GM13977 (cell line): ENCODE measurements at regions not wholly inside any gene's neighbourhood (a gene's known extent, or its start where the extent isn't known, plus 50 kb on each side); places are given as distances from the start of the nearest gene placed in this dataset.

ENCODE experiments used
- DNase-seq: peaks from one replicate; pipeline ENCODE4 v3.0.0; 2012; ENCODE audit warnings: low spot score
- CTCF ChIP-seq: IDR thresholded peaks from 2 replicates; pipeline ENCODE4 v1.5.1; 2012; ENCODE audit warnings: mild to moderate bottlenecking, control low read depth; ENCODE audit not compliant: insufficient read depth; ENCODE audit errors: extremely low read depth, missing control alignments
- in situ Hi-C: fragments of 300-500 bp; cut with MboI; formaldehyde crosslinking; loops from one replicate; pipeline ENCODE4 v1.12.0; 2022; ENCODE audit warnings: low sequenced_read_pairs, low pct_unique_long_range_greater_than_20kb, mixed read lengths, inconsistent platforms; ENCODE audit not compliant: unreplicated experiment

GRCh38 chr2:36088716-36089328 is 266.8 kb upstream of the CRIM1 start:
- in situ Hi-C loops = no loop called here
- no peak for TF ChIP-seq CTCF
- DNase-seq = no peak

GRCh38 chr2:36087344-36087743 is 268.2 kb upstream of the CRIM1 start:
- no peak for TF ChIP-seq CTCF
- no peak for DNase-seq
- in situ Hi-C loops = no loop called here

DNA sequence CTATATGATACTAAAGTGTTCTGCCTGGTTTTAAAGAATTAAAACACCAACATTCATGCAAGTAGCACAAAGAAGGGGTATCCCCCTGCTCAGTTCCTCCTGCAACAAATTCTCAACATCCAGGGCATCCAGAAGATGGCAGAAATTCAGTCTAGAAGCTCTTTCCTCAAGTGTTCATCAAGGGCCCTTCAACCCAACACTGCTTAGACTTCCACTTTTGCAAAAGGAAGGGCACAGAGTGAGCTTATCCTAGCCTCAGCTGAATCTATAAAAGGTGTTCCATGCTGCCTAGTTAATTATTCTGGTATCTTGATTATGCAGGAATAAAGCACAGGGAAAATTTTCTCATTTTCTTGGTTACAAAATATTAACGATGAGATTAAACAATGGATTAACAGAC is 275.8 kb upstream of the CRIM1 start:
- in situ Hi-C loops = no loop called here
- no peak for DNase-seq
- no peak for TF ChIP-seq CTCF

GRCh38 chr2:36074008-36074407 is 281.6 kb upstream of the CRIM1 start:
- no peak for TF ChIP-seq CTCF
- DNase-seq = no peak
- in situ Hi-C loops = no loop called here

- in situ Hi-C loops = no loop called here
- TF ChIP-seq CTCF = no peak
- DNase-seq = no peak
These were observed 283.9 kb upstream of the CRIM1 start for GRCh38 chr2:36071698-36072097.

DNA sequence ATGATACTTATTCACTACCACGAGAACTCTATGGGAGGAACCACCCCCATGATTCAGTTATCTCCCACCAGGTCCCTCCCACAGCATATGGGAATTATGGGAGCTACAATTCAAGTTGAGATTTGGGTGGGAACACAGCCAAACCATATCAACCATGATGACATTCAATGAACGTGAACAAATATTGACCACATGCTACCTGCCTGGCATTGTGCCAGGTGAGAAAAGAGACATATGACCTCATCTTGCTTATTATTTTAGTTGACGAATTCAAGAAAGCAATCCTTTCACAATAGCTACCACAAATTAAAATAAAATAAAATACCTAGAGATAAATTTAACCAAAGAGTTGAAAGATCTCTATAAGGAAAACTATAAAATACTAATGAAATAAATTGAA is 286.5 kb upstream of the CRIM1 start:
- in situ Hi-C loops = no loop called here
- DNase-seq = no peak
- no peak for TF ChIP-seq CTCF

GRCh38 chr2:36068086-36068485 is 287.5 kb upstream of the CRIM1 start:
- TF ChIP-seq CTCF = no peak
- DNase-seq = no peak
- in situ Hi-C loops = no loop called here
